ENCODE measurements at regions not wholly inside any gene's neighbourhood (a gene's known extent, or its start where the extent isn't known, plus 50 kb on each side); places are given as distances from the start of the nearest gene placed in this dataset.

DNA sequence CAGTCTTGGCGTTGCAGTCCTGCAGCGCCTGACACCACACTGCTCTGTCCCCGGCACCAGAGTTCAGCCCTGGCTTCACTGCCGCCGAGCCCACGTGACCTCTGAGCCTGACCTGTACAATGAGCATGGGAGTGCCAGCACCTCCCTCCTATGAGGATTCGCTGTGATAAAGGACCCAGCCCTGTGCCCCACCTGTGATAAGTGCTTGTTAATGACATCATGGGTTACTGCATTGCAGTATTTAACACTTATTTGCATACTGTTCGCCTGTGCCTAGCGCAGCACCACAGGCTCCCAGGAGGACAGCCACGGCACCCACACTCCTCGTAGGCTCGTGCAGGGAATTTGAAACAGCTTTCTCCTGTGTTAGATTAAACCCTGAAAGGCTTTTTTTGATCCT is 118.2 kb upstream of the GSC start:
- Mint-ChIP-seq H3K4me1 (no peaks in the 10 kb centered on the region), H3K36me3 (ENCODE audit: low read depth) (no peaks in the 10 kb centered on the region), H3K27me3 (no peaks in the 10 kb centered on the region), H3K4me3 (no peak overlapping the region), H3K27ac (no peak overlapping the region), H3K9me3 (no peaks in the 10 kb centered on the region)
- intact Hi-C loops (cut with micrococcal nuclease), result no loop called here
- no peak for DNase-seq

DNA sequence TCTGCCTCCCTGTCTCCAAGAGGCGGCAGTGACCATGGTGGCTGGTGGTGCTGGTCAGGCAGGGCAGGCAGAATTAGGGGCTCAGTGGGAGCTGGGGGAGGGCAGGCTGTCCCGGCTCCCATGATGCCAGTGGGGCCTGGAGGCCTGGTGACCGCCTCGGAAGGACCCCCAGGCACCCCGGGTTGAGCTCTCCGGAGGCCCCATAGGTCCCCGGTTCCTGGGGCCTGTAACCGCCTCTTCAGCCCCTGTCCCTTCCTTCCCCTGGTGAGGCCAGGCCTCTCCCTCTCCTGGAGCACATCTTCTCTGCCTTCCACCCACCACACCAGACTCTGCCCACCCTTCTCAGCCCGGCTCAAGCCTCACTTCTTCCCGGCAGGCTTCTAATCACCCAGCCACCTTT is 117.7 kb upstream of the GSC start:
- Mint-ChIP-seq H3K27me3 (no peaks in the 10 kb centered on the region), H3K4me1 (no peaks in the 10 kb centered on the region), H3K4me3 (no peak overlapping the region), H3K36me3 (ENCODE audit: low read depth) (no peaks in the 10 kb centered on the region), H3K27ac (no peak overlapping the region), H3K9me3 (no peaks in the 10 kb centered on the region)
- intact Hi-C loops (cut with micrococcal nuclease), result no loop called here
- no peak for DNase-seq

DNA sequence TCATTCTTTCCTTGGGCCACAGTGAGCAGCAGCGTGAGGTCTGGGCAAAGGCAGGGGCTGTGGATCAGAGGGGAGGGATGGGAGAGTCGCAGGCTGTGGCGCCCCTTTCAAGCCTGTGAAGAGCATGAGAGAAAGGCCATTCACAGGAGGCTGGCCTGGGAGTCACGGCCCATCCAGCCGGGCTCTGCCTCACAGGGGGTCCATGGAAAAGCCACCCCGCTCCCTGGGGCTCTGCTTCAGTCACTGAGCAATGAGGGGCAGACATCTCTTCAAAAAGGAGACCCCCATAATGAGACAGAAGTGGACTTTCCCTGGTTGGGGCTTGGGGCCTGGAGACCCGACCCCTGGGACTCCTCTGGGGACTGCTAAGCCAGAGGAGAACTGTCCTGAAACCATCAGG is 117.0 kb upstream of the GSC start:
- no peak for DNase-seq
- intact Hi-C loops (cut with micrococcal nuclease), result no loop called here
- H3K4me1 Mint-ChIP-seq, result no peaks in the 10 kb centered on the region
- H3K9me3 Mint-ChIP-seq, result no peaks in the 10 kb centered on the region
- H3K27ac Mint-ChIP-seq, result no peak overlapping the region
- H3K4me3 Mint-ChIP-seq, result no peak overlapping the region
- H3K36me3 Mint-ChIP-seq (ENCODE audit: low read depth), result no peaks in the 10 kb centered on the region
- no peaks in the 10 kb centered on the region for H3K27me3 Mint-ChIP-seq

DNA sequence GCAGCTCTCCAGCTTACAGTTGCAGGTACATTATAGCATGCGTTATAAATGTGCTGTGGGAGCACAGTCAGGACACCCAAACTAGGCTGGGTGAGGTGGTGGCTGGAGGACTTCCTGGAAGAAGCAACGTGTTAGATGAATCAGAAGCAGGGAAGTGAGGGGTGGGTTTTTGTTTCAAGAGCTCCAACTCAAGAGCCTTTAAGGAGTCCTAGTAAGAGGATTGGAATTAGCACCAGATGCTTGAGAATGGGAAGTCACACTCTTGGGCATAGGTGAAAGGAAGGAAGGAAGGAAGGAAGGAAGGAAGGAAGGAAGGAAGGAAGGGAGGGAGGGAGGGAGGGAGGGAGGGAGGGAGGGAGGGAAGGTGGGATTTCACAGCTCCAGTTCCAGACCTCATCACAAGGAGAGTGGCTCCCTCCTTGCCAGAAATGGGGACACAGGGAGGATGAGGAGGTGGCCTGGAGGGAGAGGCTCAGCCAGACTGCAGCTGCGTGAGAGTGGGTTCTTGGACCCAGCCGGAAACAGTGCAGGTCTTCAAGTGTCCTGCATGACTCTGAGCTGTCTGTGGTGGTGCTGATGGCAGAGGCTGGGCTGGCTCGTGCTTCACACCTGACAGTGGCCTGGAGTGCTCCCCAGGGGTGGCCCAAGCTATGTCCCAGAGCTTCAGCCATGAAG is 115.7 kb upstream of the GSC start:
- Mint-ChIP-seq H3K4me3 (no peak overlapping the region), H3K27ac (no peak overlapping the region), H3K9me3 (no peaks in the 10 kb centered on the region), H3K36me3 (ENCODE audit: low read depth) (no peaks in the 10 kb centered on the region), H3K27me3 (no peaks in the 10 kb centered on the region), H3K4me1 (no peaks in the 10 kb centered on the region)
- DNase-seq, result no peak
- intact Hi-C loops (cut with micrococcal nuclease), result no loop called here

DNA sequence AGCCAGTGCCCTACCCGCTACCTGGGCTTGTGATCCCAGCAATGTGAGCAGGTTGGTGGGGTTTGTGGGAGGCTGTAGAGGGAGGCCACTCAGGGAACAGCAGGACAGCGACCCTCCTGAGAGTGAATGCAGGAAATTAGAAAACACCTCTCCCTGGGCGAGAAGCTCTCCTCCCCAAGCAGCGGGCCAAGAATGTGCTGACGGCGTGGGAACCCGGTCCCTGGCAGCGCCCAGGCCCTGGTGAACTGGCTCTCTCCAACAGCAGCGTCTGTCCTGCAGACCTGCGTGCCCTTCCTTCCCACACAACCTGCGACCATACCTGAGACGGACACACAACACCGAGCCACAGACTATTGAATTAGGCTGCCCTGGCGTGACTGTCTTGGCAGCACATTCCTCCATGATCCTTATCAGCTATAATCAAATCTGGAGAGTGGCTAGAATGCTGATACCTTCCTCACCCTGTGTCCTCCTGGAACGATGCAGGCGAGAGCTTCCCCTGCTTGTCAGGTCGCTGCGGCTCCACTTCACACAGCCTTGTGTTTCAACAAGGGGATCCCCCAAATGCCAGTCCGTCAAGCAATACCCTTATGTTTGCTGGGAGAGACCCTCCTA is 114.8 kb upstream of the GSC start:
- H3K4me1 Mint-ChIP-seq, result no peaks in the 10 kb centered on the region
- no peak overlapping the region for H3K27ac Mint-ChIP-seq
- no peaks in the 10 kb centered on the region for H3K36me3 Mint-ChIP-seq (ENCODE audit: low read depth)
- H3K27me3 Mint-ChIP-seq, result no peaks in the 10 kb centered on the region
- DNase-seq, result no peak
- H3K9me3 Mint-ChIP-seq, result no peaks in the 10 kb centered on the region
- H3K4me3 Mint-ChIP-seq, result no peak overlapping the region
- intact Hi-C loops (cut with micrococcal nuclease), result no loop called here

DNA sequence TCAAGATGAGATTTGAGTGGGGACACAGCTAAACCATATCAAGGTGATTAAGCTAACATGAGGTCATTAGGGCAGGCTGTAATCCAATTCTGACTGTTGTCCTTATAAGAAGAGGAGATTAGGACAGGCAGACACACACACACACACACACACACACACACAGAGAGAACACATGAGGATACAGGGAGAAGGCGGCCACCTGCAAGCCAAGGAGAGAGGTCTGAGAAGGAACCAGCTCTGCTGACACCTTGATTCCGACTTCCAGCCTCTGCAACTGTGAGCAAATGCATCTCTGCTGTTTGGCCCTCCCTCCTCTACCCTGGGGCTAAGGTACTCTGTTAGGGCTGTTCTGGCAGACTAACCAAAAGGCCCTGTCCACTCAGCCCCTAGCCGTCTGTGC is 112.5 kb upstream of the GSC start:
- Mint-ChIP-seq H3K27ac (no peak overlapping the region), H3K36me3 (ENCODE audit: low read depth) (no peaks in the 10 kb centered on the region), H3K9me3 (no peaks in the 10 kb centered on the region), H3K27me3 (no peaks in the 10 kb centered on the region), H3K4me1 (no peaks in the 10 kb centered on the region), H3K4me3 (no peak overlapping the region)
- DNase-seq, result no peak
- intact Hi-C loops (cut with micrococcal nuclease), result no loop called here

DNA sequence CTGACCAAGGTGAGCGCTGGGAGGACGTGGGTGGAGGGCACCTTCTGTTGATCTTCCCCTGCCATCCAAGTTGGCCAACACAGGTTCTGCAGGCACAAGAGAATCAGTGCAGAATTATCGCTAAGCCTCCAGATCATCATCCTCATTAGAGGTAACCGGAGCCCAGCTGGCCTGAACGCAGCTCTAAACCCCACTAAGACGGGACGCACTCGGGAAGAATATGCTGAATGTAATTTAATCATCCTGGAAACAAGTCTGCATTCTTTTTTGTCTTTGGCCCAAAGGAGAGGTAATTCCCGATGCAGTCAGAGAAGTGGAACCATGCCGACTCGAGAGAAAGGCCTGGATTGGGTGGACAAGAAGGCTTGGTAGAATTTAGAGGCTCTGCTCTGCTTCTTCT is 111.0 kb upstream of the GSC start:
- Mint-ChIP-seq H3K27me3 (no peaks in the 10 kb centered on the region), H3K4me3 (no peak overlapping the region), H3K36me3 (ENCODE audit: low read depth) (no peaks in the 10 kb centered on the region), H3K4me1 (no peaks in the 10 kb centered on the region), H3K27ac (no peak overlapping the region), H3K9me3 (no peaks in the 10 kb centered on the region)
- intact Hi-C loops (cut with micrococcal nuclease), result no loop called here
- no peak for DNase-seq

DNA sequence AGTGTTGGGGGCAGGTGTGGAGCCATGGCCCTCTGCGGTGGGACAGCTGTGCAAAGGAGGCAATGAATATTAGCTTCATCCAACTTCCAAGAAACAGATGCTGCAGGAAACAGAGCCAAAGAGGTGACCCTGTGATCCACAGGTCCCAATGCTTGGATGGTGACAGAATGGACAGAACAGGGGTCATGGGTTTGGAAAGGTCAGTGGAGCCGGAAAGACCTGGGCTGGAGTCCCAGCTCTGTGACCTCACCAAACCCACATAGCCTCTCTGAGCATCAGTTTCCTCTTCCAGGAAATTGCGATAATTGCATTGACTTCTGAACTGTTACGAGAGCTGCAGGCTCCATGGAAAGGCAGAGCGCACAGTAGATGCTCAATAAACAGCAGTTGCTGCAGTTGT is 110.2 kb upstream of the GSC start:
- H3K4me3 Mint-ChIP-seq, result no peak overlapping the region
- H3K27me3 Mint-ChIP-seq, result no peaks in the 10 kb centered on the region
- H3K36me3 Mint-ChIP-seq (ENCODE audit: low read depth), result no peaks in the 10 kb centered on the region
- no peak overlapping the region for H3K27ac Mint-ChIP-seq
- no peak for DNase-seq
- H3K9me3 Mint-ChIP-seq, result no peaks in the 10 kb centered on the region
- H3K4me1 Mint-ChIP-seq, result no peaks in the 10 kb centered on the region
- intact Hi-C loops (cut with micrococcal nuclease), result no loop called here

DNA sequence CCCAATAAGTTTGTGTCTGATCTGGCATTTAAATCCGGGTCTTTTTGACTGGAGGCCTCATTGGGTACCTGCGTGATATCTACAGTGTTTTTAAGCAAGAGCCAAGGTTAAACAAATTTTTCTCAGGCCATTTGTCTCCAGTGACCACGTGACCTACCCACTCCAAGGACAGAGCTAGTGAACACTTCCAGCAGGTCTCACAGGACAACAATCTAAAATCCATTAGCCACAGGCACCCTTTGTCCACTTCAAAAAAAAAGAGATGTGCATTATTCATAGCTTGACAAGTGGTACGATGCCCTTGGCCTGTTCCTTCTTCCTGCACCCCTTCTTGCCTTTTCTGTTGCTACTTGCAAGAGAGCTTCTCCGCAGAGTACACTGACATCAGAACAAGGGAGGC is 109.6 kb upstream of the GSC start:
- Mint-ChIP-seq H3K4me3 (no peak overlapping the region), H3K27ac (no peak overlapping the region), H3K4me1 (no peaks in the 10 kb centered on the region), H3K36me3 (ENCODE audit: low read depth) (no peaks in the 10 kb centered on the region), H3K27me3 (no peaks in the 10 kb centered on the region), H3K9me3 (no peaks in the 10 kb centered on the region)
- no peak for DNase-seq
- intact Hi-C loops (cut with micrococcal nuclease), result no loop called here

DNA sequence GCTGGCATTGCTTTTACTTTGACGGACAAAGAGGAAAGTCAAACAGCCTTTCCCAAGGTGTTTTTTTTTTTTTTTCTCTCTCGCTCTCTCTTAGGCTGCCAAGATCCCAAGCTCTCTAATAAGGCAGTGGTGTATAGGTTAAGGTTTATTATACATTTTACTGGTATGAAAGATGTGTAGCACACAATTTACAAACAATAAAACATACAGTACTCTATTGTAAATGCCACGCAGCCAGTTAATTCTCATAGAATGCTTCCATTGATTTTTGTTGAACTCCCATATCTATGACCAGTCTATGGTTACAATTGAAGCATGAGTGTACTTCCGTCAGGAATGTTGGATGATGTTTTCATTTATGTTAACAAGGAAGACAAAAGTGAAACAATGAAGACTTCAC is 106.4 kb upstream of the GSC start:
- DNase-seq, result no peak
- no peaks in the 10 kb centered on the region for H3K36me3 Mint-ChIP-seq (ENCODE audit: low read depth)
- H3K27me3 Mint-ChIP-seq, result no peaks in the 10 kb centered on the region
- no peak overlapping the region for H3K4me3 Mint-ChIP-seq
- intact Hi-C loops (cut with micrococcal nuclease), result no loop called here
- no peaks in the 10 kb centered on the region for H3K4me1 Mint-ChIP-seq
- no peaks in the 10 kb centered on the region for H3K9me3 Mint-ChIP-seq
- no peak overlapping the region for H3K27ac Mint-ChIP-seq

DNA sequence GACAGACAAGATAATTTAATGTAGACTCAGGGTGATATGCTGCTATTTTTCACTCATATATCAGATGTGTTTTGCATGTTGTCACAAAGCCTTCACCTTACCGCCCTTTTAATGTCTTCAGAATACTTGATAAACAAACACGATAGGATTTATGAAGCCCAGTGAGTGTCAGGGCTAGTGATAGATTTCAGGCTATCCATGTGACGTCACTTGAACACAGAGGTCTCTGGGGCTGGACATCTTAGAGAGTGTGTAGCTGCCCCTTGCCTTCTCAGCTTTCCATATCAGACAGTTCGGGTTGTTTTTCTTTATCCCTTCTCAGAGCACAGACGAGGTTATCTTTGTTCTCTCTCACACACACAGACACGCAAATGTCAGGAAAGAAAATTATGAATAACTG is 105.3 kb upstream of the GSC start:
- Mint-ChIP-seq H3K36me3 (ENCODE audit: low read depth) (no peaks in the 10 kb centered on the region), H3K27me3 (no peaks in the 10 kb centered on the region), H3K4me3 (no peak overlapping the region), H3K27ac (no peak overlapping the region), H3K4me1 (no peaks in the 10 kb centered on the region), H3K9me3 (no peaks in the 10 kb centered on the region)
- no peak for DNase-seq
- intact Hi-C loops (cut with micrococcal nuclease), result no loop called here

DNA sequence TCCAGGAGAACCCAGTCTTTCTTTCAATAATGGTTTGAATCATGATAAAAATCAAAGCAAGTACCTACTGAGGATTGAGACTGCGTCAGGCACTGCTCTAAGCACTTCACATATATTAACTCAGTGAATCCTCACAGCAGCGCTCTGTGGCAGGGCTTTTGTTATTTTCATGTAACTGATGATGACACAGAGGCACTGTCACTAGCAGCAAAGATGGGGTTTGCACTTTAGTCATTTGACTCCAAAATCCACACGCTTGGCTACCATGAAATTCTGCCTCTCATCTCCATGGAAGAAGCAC is 98.8 kb upstream of the GSC start:
- H3K27ac Mint-ChIP-seq, result no peak overlapping the region
- H3K27me3 Mint-ChIP-seq, result peaks cover 12% of the 10 kb centered on the region
- H3K4me3 Mint-ChIP-seq, result no peak overlapping the region
- H3K36me3 Mint-ChIP-seq (ENCODE audit: low read depth), result no peaks in the 10 kb centered on the region
- DNase-seq, result no peak
- no peaks in the 10 kb centered on the region for H3K4me1 Mint-ChIP-seq
- no peaks in the 10 kb centered on the region for H3K9me3 Mint-ChIP-seq
- intact Hi-C loops (cut with micrococcal nuclease), result no loop called here

DNA sequence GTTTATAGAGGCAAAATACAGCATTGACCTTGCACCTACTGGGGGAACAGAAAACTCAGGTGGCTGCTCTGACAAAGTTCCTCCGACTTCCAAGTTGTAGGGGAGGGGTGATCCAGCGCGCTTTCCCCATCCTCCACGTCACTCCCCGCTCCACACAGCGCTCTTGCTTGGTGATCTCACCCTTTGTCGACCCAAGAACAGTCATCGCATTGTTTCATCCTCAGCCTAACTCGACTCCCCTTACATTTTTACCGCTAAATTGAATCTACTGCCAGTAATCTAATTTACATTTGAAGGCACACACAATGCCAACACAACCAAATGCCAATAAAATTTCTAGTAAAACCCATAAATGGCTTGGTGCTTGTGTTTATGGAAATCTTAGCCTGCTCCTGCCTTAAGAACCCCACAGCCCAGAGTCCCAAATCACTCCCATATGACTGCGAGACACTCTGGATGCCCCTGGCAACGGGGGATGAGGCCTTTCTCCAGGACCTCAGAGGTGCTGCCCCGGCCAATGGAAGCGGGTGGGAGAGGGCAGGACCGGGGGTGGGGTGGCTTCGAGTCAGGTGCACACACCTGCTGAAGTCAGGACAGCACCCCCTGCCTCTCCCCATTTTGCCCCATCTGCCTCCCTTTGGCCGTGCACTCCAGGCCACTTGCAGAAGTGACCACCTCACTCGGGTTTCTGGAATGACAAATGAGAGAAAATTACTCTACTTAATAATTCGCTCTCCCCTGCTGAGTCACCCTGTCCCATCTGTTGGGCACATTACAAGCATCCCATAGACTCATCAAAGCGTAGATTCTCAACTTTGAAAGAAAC is 98.2 kb upstream of the GSC start:
- DNase-seq, result no peak
- H3K27ac Mint-ChIP-seq, result no peak overlapping the region
- peaks cover 12% of the 10 kb centered on the region for H3K27me3 Mint-ChIP-seq
- H3K36me3 Mint-ChIP-seq (ENCODE audit: low read depth), result no peaks in the 10 kb centered on the region
- intact Hi-C loops (cut with micrococcal nuclease), result no loop called here
- no peak overlapping the region for H3K4me3 Mint-ChIP-seq
- H3K4me1 Mint-ChIP-seq, result no peaks in the 10 kb centered on the region
- H3K9me3 Mint-ChIP-seq, result no peaks in the 10 kb centered on the region

DNA sequence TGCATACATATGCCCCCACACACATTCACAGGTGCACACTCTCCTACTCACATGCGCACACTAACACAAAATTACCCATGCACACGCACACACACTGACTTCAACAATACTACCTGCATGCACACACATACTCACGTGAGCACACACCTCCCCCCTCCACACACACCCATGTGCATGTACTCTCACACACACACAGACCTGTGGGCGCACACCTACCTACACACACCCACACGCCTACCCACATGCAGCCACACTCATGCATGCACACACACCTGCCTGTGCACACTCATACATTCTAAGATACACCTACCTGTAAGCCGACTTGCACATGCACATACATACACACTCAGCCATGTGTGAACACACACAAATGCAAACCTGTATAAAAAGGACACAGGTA is 97.3 kb upstream of the GSC start:
- H3K36me3 Mint-ChIP-seq (ENCODE audit: low read depth), result no peaks in the 10 kb centered on the region
- DNase-seq, result no peak
- H3K27me3 Mint-ChIP-seq, result peaks cover 12% of the 10 kb centered on the region
- H3K27ac Mint-ChIP-seq, result no peak overlapping the region
- no peak overlapping the region for H3K4me3 Mint-ChIP-seq
- H3K4me1 Mint-ChIP-seq, result no peaks in the 10 kb centered on the region
- H3K9me3 Mint-ChIP-seq, result no peaks in the 10 kb centered on the region
- intact Hi-C loops (cut with micrococcal nuclease), result no loop called here
